ENCODE measurements at regions not wholly inside any gene's neighbourhood (a gene's known extent, or its start where the extent isn't known, plus 50 kb on each side); places are given as distances from the start of the nearest gene placed in this dataset.

- TF ChIP-seq CTCF (conservative IDR thresholded peaks at IDR 0.05) (no peak), ZFX (IDR thresholded peaks at IDR 0.05) (no peak)
These were observed 461.5 kb downstream of the IRS1 start for GRCh38 chr2:226337941-226338600.
